ENCODE measurements at regions not wholly inside any gene's neighbourhood (a gene's known extent, or its start where the extent isn't known, plus 50 kb on each side); places are given as distances from the start of the nearest gene placed in this dataset.

- Histone ChIP-seq H3K27ac (ENCODE audit: low read length) (no peak overlapping the region), H3K9me3 (ENCODE audit: control insufficient read depth, insufficient read depth, low read length) (no peaks in the 10 kb centered on the region), H3K4me1 (ENCODE audit: control insufficient read depth, insufficient read depth, low read length) (no peaks in the 10 kb centered on the region), H3K27me3 (ENCODE audit: control insufficient read depth, insufficient read depth, low read length) (no peaks in the 10 kb centered on the region), H3K4me3 (ENCODE audit: low read length) (no peak overlapping the region), H3K36me3 (ENCODE audit: control insufficient read depth, insufficient read depth, low read length) (no peaks in the 10 kb centered on the region)
- H3K4me1 Mint-ChIP-seq, result no peaks in the 10 kb centered on the region
- H3K36me3 Mint-ChIP-seq, result no peaks in the 10 kb centered on the region
- DNase-seq (no peak), ATAC-seq (no peak)
- peaks cover 0 to 2% of the 10 kb centered on the region in 2 donors for H3K9me3 Mint-ChIP-seq
- 84% methylated on average over 1 of the region's 1 CpG for WGBS (ENCODE audit: insufficient coverage)
- H3K4me3 Mint-ChIP-seq, result no peak overlapping the region
- intact Hi-C loops (cut with micrococcal nuclease), result no loop called here
- peaks cover 0 to 6% of the 10 kb centered on the region in 2 donors for H3K27me3 Mint-ChIP-seq (ENCODE audit: low read depth in 2 of 2)
- TF ChIP-seq, protein P1, sequence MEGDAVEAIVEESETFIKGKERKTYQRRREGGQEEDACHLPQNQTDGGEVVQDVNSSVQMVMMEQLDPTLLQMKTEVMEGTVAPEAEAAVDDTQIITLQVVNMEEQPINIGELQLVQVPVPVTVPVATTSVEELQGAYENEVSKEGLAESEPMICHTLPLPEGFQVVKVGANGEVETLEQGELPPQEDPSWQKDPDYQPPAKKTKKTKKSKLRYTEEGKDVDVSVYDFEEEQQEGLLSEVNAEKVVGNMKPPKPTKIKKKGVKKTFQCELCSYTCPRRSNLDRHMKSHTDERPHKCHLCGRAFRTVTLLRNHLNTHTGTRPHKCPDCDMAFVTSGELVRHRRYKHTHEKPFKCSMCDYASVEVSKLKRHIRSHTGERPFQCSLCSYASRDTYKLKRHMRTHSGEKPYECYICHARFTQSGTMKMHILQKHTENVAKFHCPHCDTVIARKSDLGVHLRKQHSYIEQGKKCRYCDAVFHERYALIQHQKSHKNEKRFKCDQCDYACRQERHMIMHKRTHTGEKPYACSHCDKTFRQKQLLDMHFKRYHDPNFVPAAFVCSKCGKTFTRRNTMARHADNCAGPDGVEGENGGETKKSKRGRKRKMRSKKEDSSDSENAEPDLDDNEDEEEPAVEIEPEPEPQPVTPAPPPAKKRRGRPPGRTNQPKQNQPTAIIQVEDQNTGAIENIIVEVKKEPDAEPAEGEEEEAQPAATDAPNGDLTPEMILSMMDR (IDR thresholded peaks at IDR 0.05), result no peak
- H3K27ac Mint-ChIP-seq, result no peak overlapping the region
These were observed 167.8 kb upstream of the LDB2 start for GRCh38 chr4:17066236-17066635.

GRCh38 chr4:17065821-17066220 is 167.4 kb upstream of the LDB2 start:
- no peak overlapping the region for H3K4me3 Mint-ChIP-seq
- H3K9me3 Mint-ChIP-seq, result peaks cover 0 to 2% of the 10 kb centered on the region in 2 donors
- no peak overlapping the region for H3K27ac Mint-ChIP-seq
- H3K36me3 Mint-ChIP-seq, result no peaks in the 10 kb centered on the region
- Histone ChIP-seq H3K27me3 (ENCODE audit: control insufficient read depth, insufficient read depth, low read length) (no peaks in the 10 kb centered on the region), H3K36me3 (ENCODE audit: control insufficient read depth, insufficient read depth, low read length) (no peaks in the 10 kb centered on the region), H3K4me1 (ENCODE audit: control insufficient read depth, insufficient read depth, low read length) (no peaks in the 10 kb centered on the region), H3K27ac (ENCODE audit: low read length) (no peak overlapping the region), H3K9me3 (ENCODE audit: control insufficient read depth, insufficient read depth, low read length) (no peaks in the 10 kb centered on the region), H3K4me3 (ENCODE audit: low read length) (no peak overlapping the region)
- DNase-seq, result no peak
- TF ChIP-seq, protein P1 (IDR thresholded peaks at IDR 0.05), result no peak
- H3K4me1 Mint-ChIP-seq, result no peaks in the 10 kb centered on the region
- no peak for ATAC-seq
- H3K27me3 Mint-ChIP-seq (ENCODE audit: low read depth in 2 of 2), result peaks cover 0 to 6% of the 10 kb centered on the region in 2 donors
- WGBS (ENCODE audit: insufficient coverage), result 83% methylated on average over 1 of the region's 2 CpGs
- intact Hi-C loops (cut with micrococcal nuclease), result no loop called here

DNA sequence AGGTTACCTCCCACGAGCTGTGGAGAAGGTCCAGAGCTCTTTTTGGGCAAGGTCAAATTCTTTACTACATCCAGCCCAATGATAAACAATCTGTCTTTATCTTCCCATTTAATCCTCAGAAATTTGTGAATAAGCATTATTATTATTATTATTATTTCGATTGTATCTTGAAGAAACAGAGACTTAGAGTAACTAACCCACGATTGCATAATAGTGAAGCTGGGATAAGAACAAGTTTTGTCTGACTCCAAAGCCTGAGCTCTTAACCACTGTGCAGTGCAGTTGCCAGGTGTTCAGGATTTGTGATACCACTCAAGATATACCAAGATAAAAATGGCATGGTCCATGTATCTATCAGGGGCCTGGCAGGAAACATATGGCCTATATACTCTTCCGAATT is 166.5 kb upstream of the LDB2 start:
- Histone ChIP-seq H3K27ac (ENCODE audit: low read length) (no peak overlapping the region), H3K36me3 (ENCODE audit: control insufficient read depth, insufficient read depth, low read length) (no peaks in the 10 kb centered on the region), H3K27me3 (ENCODE audit: control insufficient read depth, insufficient read depth, low read length) (no peaks in the 10 kb centered on the region), H3K4me1 (ENCODE audit: control insufficient read depth, insufficient read depth, low read length) (no peaks in the 10 kb centered on the region), H3K9me3 (ENCODE audit: control insufficient read depth, insufficient read depth, low read length) (no peaks in the 10 kb centered on the region), H3K4me3 (ENCODE audit: low read length) (no peak overlapping the region)
- intact Hi-C loops (cut with micrococcal nuclease), result no loop called here
- DNase-seq (no peak), ATAC-seq (no peak)
- H3K27me3 Mint-ChIP-seq (ENCODE audit: low read depth in 2 of 2), result peaks cover 0 to 6% of the 10 kb centered on the region in 2 donors
- TF ChIP-seq, protein P1 (IDR thresholded peaks at IDR 0.05), result no peak
- peaks cover 0 to 2% of the 10 kb centered on the region in 2 donors for H3K9me3 Mint-ChIP-seq
- WGBS (ENCODE audit: insufficient coverage), result 91% methylated on average over 3 of the region's 4 CpGs
- no peak overlapping the region for H3K4me3 Mint-ChIP-seq
- H3K4me1 Mint-ChIP-seq, result no peaks in the 10 kb centered on the region
- no peaks in the 10 kb centered on the region for H3K36me3 Mint-ChIP-seq
- no peak overlapping the region for H3K27ac Mint-ChIP-seq

GRCh38 chr4:17063888-17064287 is 165.4 kb upstream of the LDB2 start:
- H3K27me3 Mint-ChIP-seq (ENCODE audit: low read depth in 2 of 2), result no peaks in the 10 kb centered on the region
- Histone ChIP-seq H3K27me3 (ENCODE audit: control insufficient read depth, insufficient read depth, low read length) (no peaks in the 10 kb centered on the region), H3K4me3 (ENCODE audit: low read length) (no peak overlapping the region), H3K36me3 (ENCODE audit: control insufficient read depth, insufficient read depth, low read length) (no peaks in the 10 kb centered on the region), H3K4me1 (ENCODE audit: control insufficient read depth, insufficient read depth, low read length) (no peaks in the 10 kb centered on the region), H3K27ac (ENCODE audit: low read length) (no peak overlapping the region), H3K9me3 (ENCODE audit: control insufficient read depth, insufficient read depth, low read length) (no peaks in the 10 kb centered on the region)
- H3K4me1 Mint-ChIP-seq, result no peaks in the 10 kb centered on the region
- WGBS (ENCODE audit: insufficient coverage), result 89% methylated on average over 3 of the region's 3 CpGs
- no peaks in the 10 kb centered on the region for H3K36me3 Mint-ChIP-seq
- no peaks in the 10 kb centered on the region for H3K9me3 Mint-ChIP-seq
- TF ChIP-seq, protein P1 (IDR thresholded peaks at IDR 0.05), result no peak
- no peak overlapping the region for H3K27ac Mint-ChIP-seq
- DNase-seq (no peak), ATAC-seq (no peak)
- intact Hi-C loops (cut with micrococcal nuclease), result no loop called here
- no peak overlapping the region for H3K4me3 Mint-ChIP-seq
